ENCODE measurements at regions not wholly inside any gene's neighbourhood (a gene's known extent, or its start where the extent isn't known, plus 50 kb on each side); places are given as distances from the start of the nearest gene placed in this dataset.

GRCh38 chr3:22159004-22159695 is 408.1 kb upstream of the ZNF385D start:
- DNase-seq, result no peak
- intact Hi-C loops (cut with DNase I), result no loop called here

GRCh38 chr3:22161315-22161714 is 410.3 kb upstream of the ZNF385D start:
- no peak for DNase-seq
- intact Hi-C loops (cut with DNase I), result no loop called here

- intact Hi-C loops (cut with DNase I), result no loop called here
- DNase-seq, result no peak
Observed at GRCh38 chr3:22170370-22170769, 419.4 kb upstream of the ZNF385D start.

GRCh38 chr3:22172964-22173363 is 422.0 kb upstream of the ZNF385D start:
- no peak for DNase-seq
- intact Hi-C loops (cut with DNase I), result no loop called here

GRCh38 chr3:22175947-22176346 is 424.9 kb upstream of the ZNF385D start:
- intact Hi-C loops (cut with DNase I), result no loop called here
- no peak for DNase-seq

GRCh38 chr3:22176911-22177310 is 425.9 kb upstream of the ZNF385D start:
- intact Hi-C loops (cut with DNase I), result no loop called here
- DNase-seq, result no peak

- intact Hi-C loops (cut with DNase I), result no loop called here
Observed at GRCh38 chr3:22189616-22190015, 438.6 kb upstream of the ZNF385D start.

GRCh38 chr3:22199095-22199494 is 448.1 kb upstream of the ZNF385D start:
- DNase-seq, result no peak
- intact Hi-C loops (cut with DNase I), result no loop called here

More at GRCh38 chr3:22189616-22190015, 438.6 kb upstream of the ZNF385D start:
- no peak for DNase-seq

GRCh38 chr3:22208844-22209243 is 457.8 kb upstream of the ZNF385D start:
- no peak for DNase-seq
- intact Hi-C loops (cut with DNase I), result no loop called here

GRCh38 chr3:22209578-22209977 is 458.6 kb upstream of the ZNF385D start:
- intact Hi-C loops (cut with DNase I), result no loop called here
- DNase-seq, result no peak

GRCh38 chr3:22210693-22211092 is 459.7 kb upstream of the ZNF385D start:
- intact Hi-C loops (cut with DNase I), result no loop called here
- DNase-seq, result no peak

GRCh38 chr3:22216601-22217000 is 465.6 kb upstream of the ZNF385D start:
- intact Hi-C loops (cut with DNase I), result no loop called here
- DNase-seq, result no peak

- intact Hi-C loops (cut with DNase I), result no loop called here
- DNase-seq, result no peak
Observed at GRCh38 chr3:22225161-22225560, 474.2 kb upstream of the ZNF385D start.

- intact Hi-C loops (cut with DNase I), result no loop called here
Observed at GRCh38 chr3:22228705-22229104, 477.7 kb upstream of the ZNF385D start.

GRCh38 chr3:22231061-22231460 is 480.1 kb upstream of the ZNF385D start:
- no peak for DNase-seq
- intact Hi-C loops (cut with DNase I), result no loop called here

More at GRCh38 chr3:22228705-22229104, 477.7 kb upstream of the ZNF385D start:
- no peak for DNase-seq

GRCh38 chr3:22236490-22237270 is 485.7 kb upstream of the ZNF385D start:
- intact Hi-C loops (cut with DNase I), result no loop called here
- DNase-seq, result no peak

- intact Hi-C loops (cut with DNase I), result no loop called here
- DNase-seq, result no peak
Observed at GRCh38 chr3:22239011-22239410, 488.0 kb upstream of the ZNF385D start.

- intact Hi-C loops (cut with DNase I), result no loop called here
- DNase-seq, result no peak
Observed at GRCh38 chr3:22241110-22241509, 490.1 kb upstream of the ZNF385D start.

- intact Hi-C loops (cut with DNase I), result no loop called here
- no peak for DNase-seq
Observed at GRCh38 chr3:22244761-22245521, 493.9 kb upstream of the ZNF385D start.
